ENCODE measurements at regions not wholly inside any gene's neighbourhood (a gene's known extent, or its start where the extent isn't known, plus 50 kb on each side); places are given as distances from the start of the nearest gene placed in this dataset.

- no peak for TF ChIP-seq CTCF (IDR thresholded peaks at IDR 0.05; ENCODE audit: low read length, missing control alignments)
- DNase-seq (ENCODE audit: low read depth): no peak
- no peak overlapping the region for H3K4me3 ChIP-seq (replicated peaks; ENCODE audit: low read depth, low read length)
These were observed 320.0 kb upstream of the TNP1 start for GRCh38 chr2:217179854-217180253.

GRCh38 chr2:217178341-217178740 lies 318.5 kb upstream of the TNP1 start:
- no peak overlapping the region for H3K4me3 ChIP-seq (replicated peaks; ENCODE audit: low read depth, low read length)
- no peak for DNase-seq (ENCODE audit: low read depth)
- TF ChIP-seq CTCF (IDR thresholded peaks at IDR 0.05; ENCODE audit: low read length, missing control alignments): no peak

- DNase-seq (ENCODE audit: low read depth): no peak
- no peak for TF ChIP-seq CTCF (IDR thresholded peaks at IDR 0.05; ENCODE audit: low read length, missing control alignments)
- no peak overlapping the region for H3K4me3 ChIP-seq (replicated peaks; ENCODE audit: low read depth, low read length)
These were observed 317.9 kb upstream of the TNP1 start for GRCh38 chr2:217177720-217178119.

GRCh38 chr2:217171874-217172273 lies 312.0 kb upstream of the TNP1 start:
- TF ChIP-seq CTCF (IDR thresholded peaks at IDR 0.05; ENCODE audit: low read length, missing control alignments): no peak
- no peak overlapping the region for H3K4me3 ChIP-seq (replicated peaks; ENCODE audit: low read depth, low read length)
- DNase-seq (ENCODE audit: low read depth): no peak

GRCh38 chr2:217168496-217168895 lies 308.6 kb upstream of the TNP1 start:
- H3K4me3 ChIP-seq (replicated peaks; ENCODE audit: low read depth, low read length): no peak overlapping the region
- DNase-seq (ENCODE audit: low read depth): no peak
- no peak for TF ChIP-seq CTCF (IDR thresholded peaks at IDR 0.05; ENCODE audit: low read length, missing control alignments)

GRCh38 chr2:217167531-217167930 lies 307.7 kb upstream of the TNP1 start:
- no peak for TF ChIP-seq CTCF (IDR thresholded peaks at IDR 0.05; ENCODE audit: low read length, missing control alignments)
- DNase-seq (ENCODE audit: low read depth): no peak
- H3K4me3 ChIP-seq (replicated peaks; ENCODE audit: low read depth, low read length): no peak overlapping the region

GRCh38 chr2:217166241-217166850 lies 306.5 kb upstream of the TNP1 start:
- peak; percentile 65 for DNase-seq (ENCODE audit: low read depth)

More at GRCh38 chr2:217166241-217166850, 306.5 kb upstream of the TNP1 start:
- no peak overlapping the region for H3K4me3 ChIP-seq (replicated peaks; ENCODE audit: low read depth, low read length)
- peak; percentile 61 for TF ChIP-seq CTCF (IDR thresholded peaks at IDR 0.05; ENCODE audit: low read length, missing control alignments)

Measured in fibroblast of pulmonary artery (primary cell).